GM18511 (cell line): ENCODE measurements at regions not wholly inside any gene's neighbourhood (a gene's known extent, or its start where the extent isn't known, plus 50 kb on each side); places are given as distances from the start of the nearest gene placed in this dataset.
"Not testable (repeated sequence)": the region's sequence is repeated elsewhere in the genome, so short reads cannot be mapped to it uniquely, and the experiment has no call there.

Source experiments
- ATAC-seq: cut with Tn5 transposase; IDR thresholded peaks from one replicate; pipeline ENCODE4 v1.9.1; 2021; ENCODE audit warnings: mild to moderate bottlenecking, moderate library complexity; ENCODE audit not compliant: unreplicated experiment

GRCh38 chr4:174400603-174401302 is 117.0 kb downstream of the CEP44 start:
- not testable (repeated sequence) for ATAC-seq

GRCh38 chr4:174398728-174399127 is 115.0 kb downstream of the CEP44 start:
- ATAC-seq: no peak

GRCh38 chr4:174397366-174398155 is 113.8 kb downstream of the CEP44 start:
- ATAC-seq: no peak

- ATAC-seq: no peak
Measured at GRCh38 chr4:174396599-174397110, 112.9 kb downstream of the CEP44 start.

- ATAC-seq: peak; percentile 55
Measured at GRCh38 chr4:174394915-174395314, 111.2 kb downstream of the CEP44 start.

GRCh38 chr4:174389439-174389838 is 105.7 kb downstream of the CEP44 start:
- ATAC-seq: no peak

GRCh38 chr4:174388461-174389145 is 104.9 kb downstream of the CEP44 start:
- no peak for ATAC-seq

- no peak for ATAC-seq
Measured at GRCh38 chr4:174387721-174388120, 104.0 kb downstream of the CEP44 start.

GRCh38 chr4:174387143-174387542 is 103.4 kb downstream of the CEP44 start:
- no peak for ATAC-seq

GRCh38 chr4:174383783-174384182 is 100.1 kb downstream of the CEP44 start:
- no peak for ATAC-seq

- not testable (repeated sequence) for ATAC-seq
Measured at GRCh38 chr4:174382938-174383605, 99.4 kb downstream of the CEP44 start.
